ENCODE measurements at regions not wholly inside any gene's neighbourhood (a gene's known extent, or its start where the extent isn't known, plus 50 kb on each side); places are given as distances from the start of the nearest gene placed in this dataset.

DNA sequence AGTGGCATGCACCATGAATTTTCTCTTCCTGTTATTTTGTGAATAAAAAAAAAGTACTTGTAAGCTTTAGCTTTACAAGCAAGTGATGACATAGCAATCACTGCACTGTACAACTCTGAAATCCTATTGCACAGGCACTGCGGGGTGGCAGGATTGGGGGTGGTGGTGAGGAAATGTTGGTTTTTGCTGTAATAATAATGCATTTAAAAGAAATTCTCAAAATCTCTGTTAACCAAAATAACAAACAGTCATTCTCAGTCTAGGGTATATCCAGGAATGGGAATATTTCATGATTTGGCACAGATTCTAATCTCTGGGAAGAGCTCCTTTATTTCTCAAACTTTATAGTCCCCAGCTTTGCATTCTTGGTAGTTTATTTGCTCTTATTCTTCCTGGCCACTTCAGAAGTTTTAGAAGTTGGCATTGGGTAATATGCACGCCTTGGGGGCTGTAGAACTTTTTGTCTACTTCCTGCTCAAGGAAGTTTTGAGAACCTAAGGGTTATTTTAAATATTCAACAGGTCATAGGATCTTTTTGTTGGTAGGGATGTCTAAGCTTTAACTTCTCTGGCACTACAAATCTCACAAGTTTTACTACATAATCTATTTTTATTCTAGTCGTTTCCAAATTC lies 353.0 kb upstream of the KLF12 start:
- TF ChIP-seq, protein P1, sequence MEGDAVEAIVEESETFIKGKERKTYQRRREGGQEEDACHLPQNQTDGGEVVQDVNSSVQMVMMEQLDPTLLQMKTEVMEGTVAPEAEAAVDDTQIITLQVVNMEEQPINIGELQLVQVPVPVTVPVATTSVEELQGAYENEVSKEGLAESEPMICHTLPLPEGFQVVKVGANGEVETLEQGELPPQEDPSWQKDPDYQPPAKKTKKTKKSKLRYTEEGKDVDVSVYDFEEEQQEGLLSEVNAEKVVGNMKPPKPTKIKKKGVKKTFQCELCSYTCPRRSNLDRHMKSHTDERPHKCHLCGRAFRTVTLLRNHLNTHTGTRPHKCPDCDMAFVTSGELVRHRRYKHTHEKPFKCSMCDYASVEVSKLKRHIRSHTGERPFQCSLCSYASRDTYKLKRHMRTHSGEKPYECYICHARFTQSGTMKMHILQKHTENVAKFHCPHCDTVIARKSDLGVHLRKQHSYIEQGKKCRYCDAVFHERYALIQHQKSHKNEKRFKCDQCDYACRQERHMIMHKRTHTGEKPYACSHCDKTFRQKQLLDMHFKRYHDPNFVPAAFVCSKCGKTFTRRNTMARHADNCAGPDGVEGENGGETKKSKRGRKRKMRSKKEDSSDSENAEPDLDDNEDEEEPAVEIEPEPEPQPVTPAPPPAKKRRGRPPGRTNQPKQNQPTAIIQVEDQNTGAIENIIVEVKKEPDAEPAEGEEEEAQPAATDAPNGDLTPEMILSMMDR (conservative IDR thresholded peaks at IDR 0.05 in 1 of 2, IDR thresholded peaks at IDR 0.05 in 1 of 2; ENCODE audit: low read depth in 1 of 2, low read length in 2 of 2), result no peak
- TF ChIP-seq EZH2 (IDR thresholded peaks at IDR 0.05; ENCODE audit: low read length, missing control alignments), result no peak

Measured in fibroblast of lung (primary cell).